K562 (cell line): ENCODE measurements at regions not wholly inside any gene's neighbourhood (a gene's known extent, or its start where the extent isn't known, plus 50 kb on each side); places are given as distances from the start of the nearest gene placed in this dataset.

Experiments
- HSF4 ChIP-seq: fragments of 250-450 bp; sonication (Bioruptor Pico); IDR thresholded peaks from 2 replicates; pipeline ENCODE4 v2.1.2; 2022; ENCODE audit warnings: mild to moderate bottlenecking, moderate library complexity, borderline replicate concordance
- MYC ChIP-seq, 2 experiments: fragments of 250-450 bp in 1 of 2; sonication (Bioruptor Pico) in 1 of 2; IDR thresholded peaks; 2 replicates each; pipeline versions ENCODE4 v1.5.1 to v1.6.1; 2012 to 2021; ENCODE audit warnings: low read depth in 2 of 2, borderline replicate concordance in 1 of 2, improper control_type of control experiment in 1 of 2, low read length in 1 of 2, mild to moderate bottlenecking in 1 of 2, moderate library complexity in 1 of 2
- PRPF4 ChIP-seq: fragments of 200-400 bp; formaldehyde crosslinking; IDR thresholded peaks from one replicate; pipeline ENCODE4 v1.6.1; 2017; ENCODE audit warnings: low read length, low read depth, mild to moderate bottlenecking; ENCODE audit not compliant: insufficient read depth, poor library complexity, severe bottlenecking
- RAD21 ChIP-seq, 2 experiments: fragments of 250-450 bp in 1 of 2; fragments of 450-650 bp in 1 of 2; sonication (Bioruptor Pico) in 1 of 2; formaldehyde crosslinking in 1 of 2; IDR thresholded peaks in 1 of 2; conservative IDR thresholded peaks in 1 of 2; 2 replicates each; pipeline versions ENCODE4 v1.4.0 to v1.8.0; 2020 to 2022; ENCODE audit warnings: mild to moderate bottlenecking in 2 of 2, moderate library complexity in 1 of 2
- SMAD4 ChIP-seq: fragments of 250-450 bp; sonication (Bioruptor Pico); conservative IDR thresholded peaks from 2 replicates; pipeline ENCODE4 v1.8.0; 2021; ENCODE audit warnings: inconsistent platforms, mild to moderate bottlenecking, moderate library complexity
- SMARCB1 ChIP-seq: IDR thresholded peaks from 2 replicates; pipeline ENCODE4 v1.6.1; 2011; ENCODE audit warnings: improper control_type of control experiment, low read depth; ENCODE audit not compliant: insufficient read length
- SREBF2 ChIP-seq: sonication (generic); formaldehyde crosslinking; IDR thresholded peaks from 2 replicates; pipeline ENCODE4 v1.4.0; 2020; ENCODE audit warnings: mild to moderate bottlenecking, missing genetic modification reagents
- ZNF75A ChIP-seq: fragments of 450-650 bp; formaldehyde crosslinking; IDR thresholded peaks from 2 replicates; pipeline ENCODE4 v1.4.0; 2020; ENCODE audit warnings: mild to moderate bottlenecking
- TF ChIP-seq, protein P1 (sequence below): sonication (generic); formaldehyde crosslinking; IDR thresholded peaks from 2 replicates; pipeline ENCODE4 v1.9.0; 2022; ENCODE audit warnings: mild to moderate bottlenecking, missing genetic modification reagents

GRCh38 chr22:48331266-48331665 lies 1496.4 kb downstream of the BRD1 start:
- TF ChIP-seq SMARCB1 (no peak), MYC (IDR thresholded peaks at IDR 0.05; ENCODE audit: low read depth, low read length) (no peak), MYC (CRISPR knock-in tag; IDR thresholded peaks at IDR 0.05; ENCODE audit: borderline replicate concordance, low read depth) (no peak), SREBF2 (CRISPR knock-in tag) (no peak), ZNF75A (CRISPR knock-in tag) (no peak), SMAD4 (no peak), HSF4 (CRISPR knock-in tag) (no peak), PRPF4 (no peak), RAD21 (CRISPR knock-in tag; conservative IDR thresholded peaks at IDR 0.05 in 1 of 2, IDR thresholded peaks at IDR 0.05 in 1 of 2) (no peak)
- TF ChIP-seq, protein P1, sequence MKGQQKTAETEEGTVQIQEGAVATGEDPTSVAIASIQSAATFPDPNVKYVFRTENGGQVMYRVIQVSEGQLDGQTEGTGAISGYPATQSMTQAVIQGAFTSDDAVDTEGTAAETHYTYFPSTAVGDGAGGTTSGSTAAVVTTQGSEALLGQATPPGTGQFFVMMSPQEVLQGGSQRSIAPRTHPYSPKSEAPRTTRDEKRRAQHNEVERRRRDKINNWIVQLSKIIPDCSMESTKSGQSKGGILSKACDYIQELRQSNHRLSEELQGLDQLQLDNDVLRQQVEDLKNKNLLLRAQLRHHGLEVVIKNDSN (CRISPR knock-in tag): no peak
